Naive B cell (primary cell): ENCODE measurements at regions not wholly inside any gene's neighbourhood (a gene's known extent, or its start where the extent isn't known, plus 50 kb on each side); places are given as distances from the start of the nearest gene placed in this dataset.
A peak's percentile ranks its signal among the peaks of the same experiment; 100 is the strongest.
"Not testable (repeated sequence)": the region's sequence is repeated elsewhere in the genome, so short reads cannot be mapped to it uniquely, and the experiment has no call there.

Experiments
- ATAC-seq, 2 donors: fragments of 150-1000 bp; cut with Tn5 transposase; 2 replicates each; pipeline ENCODE4 v1.10.0; 2021; ENCODE audit warnings: low read depth in 2 of 2, mild to moderate bottlenecking in 2 of 2, moderate library complexity in 2 of 2
- DNase-seq: peaks from one replicate; pipeline ENCODE4 v3.0.0; 2022
- H3K27ac Mint-ChIP-seq, 6 donors: one replicate each; pipeline ENCODE4 v1.8.0; 2020 to 2022; ENCODE audit warnings: mild to moderate bottlenecking in 6 of 6, mixed read lengths in 6 of 6, moderate library complexity in 5 of 6, inconsistent platforms in 2 of 6
- H3K27me3 Mint-ChIP-seq, 3 donors: one replicate each; pipeline ENCODE4 v1.8.0; 2021 to 2022; ENCODE audit warnings: mixed read lengths in 3 of 3, mild to moderate bottlenecking in 1 of 3
- H3K36me3 Mint-ChIP-seq, 2 donors: one replicate each; pipeline ENCODE4 v1.8.0; 2020 to 2022; ENCODE audit warnings: mixed read lengths in 2 of 2, inconsistent platforms in 1 of 2, mild to moderate bottlenecking in 1 of 2
- H3K4me1 Mint-ChIP-seq, 3 donors: one replicate each; pipeline ENCODE4 v1.8.0; 2020 to 2022; ENCODE audit warnings: mixed read lengths in 3 of 3, inconsistent platforms in 1 of 3, mild to moderate bottlenecking in 1 of 3, moderate library complexity in 1 of 3
- H3K4me3 Mint-ChIP-seq, 8 donors: one replicate each; pipeline ENCODE4 v1.8.0; 2020 to 2022; ENCODE audit warnings: mild to moderate bottlenecking in 8 of 8, mixed read lengths in 8 of 8, moderate library complexity in 8 of 8, inconsistent platforms in 2 of 8
- H3K9me3 Mint-ChIP-seq, 7 donors: one replicate each; pipeline ENCODE4 v1.8.0; 2020 to 2022; ENCODE audit warnings: mixed read lengths in 7 of 7, mild to moderate bottlenecking in 5 of 7, inconsistent platforms in 2 of 7, moderate library complexity in 1 of 7

DNA sequence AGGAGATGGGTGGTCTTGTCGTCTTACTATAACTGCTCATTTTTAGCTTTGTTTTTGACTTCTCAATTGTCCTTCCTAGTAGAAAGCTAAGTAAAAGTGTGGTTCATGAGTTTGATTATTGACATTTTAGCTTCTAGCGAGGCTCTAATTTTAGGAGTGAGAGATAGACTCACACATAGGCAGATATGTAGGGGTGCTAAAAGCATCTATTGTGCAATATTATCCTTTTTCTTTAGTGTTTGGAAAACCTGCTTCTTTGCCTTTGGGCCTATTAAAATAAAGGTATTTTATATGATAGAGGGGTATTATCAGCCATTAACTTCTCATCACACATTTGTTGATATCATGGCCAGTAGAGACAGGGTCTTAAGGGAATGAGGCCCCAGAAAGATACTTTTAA, 195.3 kb downstream of the SPRY1 start:
- no peaks in the 10 kb centered on the region for H3K27me3 Mint-ChIP-seq
- no peak for ATAC-seq
- H3K4me1 Mint-ChIP-seq: peaks cover 4 to 12% (median 9%) of the 10 kb centered on the region in 3 donors
- H3K27ac Mint-ChIP-seq: no peak overlapping the region
- no peaks in the 10 kb centered on the region for H3K36me3 Mint-ChIP-seq
- no peak for DNase-seq
- H3K9me3 Mint-ChIP-seq: peaks cover 0 to 4% (median 0%) of the 10 kb centered on the region in 7 donors
- no peak overlapping the region for H3K4me3 Mint-ChIP-seq

GRCh38 chr4:123593655-123594054, 197.1 kb downstream of the SPRY1 start:
- no peaks in the 10 kb centered on the region for H3K36me3 Mint-ChIP-seq
- peaks cover 0 to 4% (median 0%) of the 10 kb centered on the region in 7 donors for H3K9me3 Mint-ChIP-seq
- H3K4me3 Mint-ChIP-seq: no peak overlapping the region
- DNase-seq: no peak
- peak overlapping the region in 1 of 6 donors; percentile 15 for H3K27ac Mint-ChIP-seq
- H3K4me1 Mint-ChIP-seq: peaks cover 5 to 7% (median 6%) of the 10 kb centered on the region in 3 donors
- no peak for ATAC-seq
- no peaks in the 10 kb centered on the region for H3K27me3 Mint-ChIP-seq

- DNase-seq (no peak), ATAC-seq (no peak)
- Mint-ChIP-seq H3K36me3 (no peaks in the 10 kb centered on the region), H3K27me3 (no peaks in the 10 kb centered on the region), H3K4me3 (no peak overlapping the region), H3K4me1 (peaks cover 20 to 24% (median 21%) of the 10 kb centered on the region in 3 donors), H3K9me3 (peaks cover 0 to 4% (median 0%) of the 10 kb centered on the region in 7 donors), H3K27ac (no peak overlapping the region)
Measured at GRCh38 chr4:123596805-123597204, 200.2 kb downstream of the SPRY1 start.

GRCh38 chr4:123597586-123597985, 201.0 kb downstream of the SPRY1 start:
- H3K4me3 Mint-ChIP-seq: no peak overlapping the region
- no peak for DNase-seq
- no peaks in the 10 kb centered on the region for H3K27me3 Mint-ChIP-seq
- peaks cover 0 to 4% (median 0%) of the 10 kb centered on the region in 7 donors for H3K9me3 Mint-ChIP-seq
- ATAC-seq: no peak
- peaks cover 21 to 27% (median 24%) of the 10 kb centered on the region in 3 donors for H3K4me1 Mint-ChIP-seq
- peak overlapping the region in 1 of 6 donors; percentile 3 for H3K27ac Mint-ChIP-seq
- no peaks in the 10 kb centered on the region for H3K36me3 Mint-ChIP-seq

GRCh38 chr4:123598331-123598730, 201.7 kb downstream of the SPRY1 start:
- DNase-seq: no peak
- Mint-ChIP-seq H3K9me3 (peaks cover 0 to 4% (median 0%) of the 10 kb centered on the region in 7 donors), H3K36me3 (no peaks in the 10 kb centered on the region), H3K4me3 (no peak overlapping the region), H3K27me3 (no peaks in the 10 kb centered on the region), H3K27ac (peak overlapping the region in 2 of 6 donors; percentile 52 to 78), H3K4me1 (peaks cover 21 to 29% (median 27%) of the 10 kb centered on the region in 3 donors)
- no peak for ATAC-seq

DNA sequence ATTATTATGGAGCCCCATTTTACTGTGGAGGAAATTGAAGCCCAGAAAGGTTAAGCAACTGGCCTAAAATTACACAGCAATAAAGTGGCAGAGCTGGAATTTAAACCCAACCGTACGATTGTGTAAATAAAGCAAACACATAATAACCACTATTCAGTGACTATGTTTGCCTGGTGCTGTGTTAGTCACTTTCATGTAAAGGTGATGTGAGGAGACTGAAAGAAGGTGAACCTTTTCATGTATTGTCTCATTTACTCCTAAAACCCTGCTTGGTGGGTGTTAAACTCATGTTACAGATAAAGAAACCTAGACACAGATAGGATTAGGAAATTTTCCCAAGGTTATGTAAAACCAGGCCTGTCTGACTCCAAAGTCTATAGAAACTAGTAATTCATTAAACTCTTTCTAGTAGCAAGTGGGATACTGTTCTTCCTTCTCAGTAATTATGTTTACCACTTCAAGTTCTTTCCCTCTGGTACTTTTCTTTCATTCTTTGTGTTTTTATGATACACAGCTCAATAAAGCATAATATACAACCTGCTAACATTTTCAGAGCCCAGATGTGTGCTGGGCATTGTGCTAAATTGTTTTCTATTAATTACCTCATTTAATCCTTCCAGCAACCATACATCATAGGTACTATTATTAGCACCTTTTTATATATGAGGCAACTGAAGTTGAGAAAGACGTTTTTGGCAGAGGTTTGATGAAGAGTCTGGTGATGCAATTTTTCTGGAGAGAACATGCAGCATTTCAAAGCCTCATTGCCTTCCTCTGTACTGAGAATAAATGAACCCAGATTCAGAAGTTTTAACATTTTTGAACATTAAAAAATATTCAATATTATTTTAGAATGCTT, 202.7 kb downstream of the SPRY1 start:
- no peak for ATAC-seq
- Mint-ChIP-seq H3K36me3 (no peaks in the 10 kb centered on the region), H3K27ac (peak overlapping the region in 3 of 6 donors; percentile 65 to 87 (median 84)), H3K4me1 (peaks cover 21 to 29% (median 27%) of the 10 kb centered on the region in 3 donors), H3K4me3 (peak overlapping the region in 3 of 8 donors; percentile 5 to 60 (median 38)), H3K27me3 (no peaks in the 10 kb centered on the region), H3K9me3 (peaks cover 0 to 4% (median 0%) of the 10 kb centered on the region in 7 donors)
- DNase-seq: no peak

DNA sequence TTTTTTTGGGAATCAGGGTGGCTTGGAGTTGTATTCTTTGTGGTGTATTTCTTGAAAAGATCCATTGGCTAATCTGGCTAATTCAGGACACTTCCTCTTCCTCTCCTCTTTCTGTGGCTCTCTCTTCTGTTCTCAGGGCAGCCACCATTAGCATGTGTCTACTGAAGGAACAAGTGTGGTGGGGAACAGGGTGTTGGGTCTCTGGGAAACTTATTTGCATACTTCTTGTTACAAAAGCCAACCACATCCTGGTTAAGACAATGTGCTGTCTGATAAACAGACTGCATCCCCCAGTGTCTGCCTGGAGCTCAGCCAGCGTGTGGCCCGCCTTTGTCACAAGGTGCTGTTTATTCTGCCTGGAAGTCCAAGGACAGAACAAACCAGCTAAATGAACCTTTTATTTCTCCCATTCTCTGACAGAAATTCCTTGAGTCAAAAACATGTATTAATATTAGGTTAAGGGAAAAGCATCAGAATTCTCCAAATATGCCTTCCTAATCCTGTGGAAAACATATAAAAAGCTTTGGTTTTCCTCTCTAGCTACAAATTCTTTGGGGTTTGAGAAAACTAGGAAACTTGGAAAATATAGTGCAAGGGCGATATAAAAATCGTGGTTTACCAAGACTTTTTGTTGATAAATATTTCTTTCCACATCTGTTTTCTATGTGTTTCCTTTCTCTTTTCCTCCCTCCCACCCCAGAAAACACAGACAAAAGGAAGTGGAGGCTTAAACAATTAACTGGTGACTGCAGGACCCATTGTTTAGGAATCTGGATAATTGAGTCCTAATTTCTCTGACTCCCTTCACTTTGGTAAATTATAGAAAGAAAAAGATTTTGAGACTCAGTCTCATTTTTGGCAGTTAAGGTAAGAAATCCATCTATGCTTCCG, 203.6 kb downstream of the SPRY1 start:
- peak overlapping the region; percentile 35 to 96 (median 86) for H3K27ac Mint-ChIP-seq
- H3K4me3 Mint-ChIP-seq: peak overlapping the region in 7 of 8 donors; percentile 5 to 71 (median 51)
- DNase-seq: peak; percentile 77

DNA sequence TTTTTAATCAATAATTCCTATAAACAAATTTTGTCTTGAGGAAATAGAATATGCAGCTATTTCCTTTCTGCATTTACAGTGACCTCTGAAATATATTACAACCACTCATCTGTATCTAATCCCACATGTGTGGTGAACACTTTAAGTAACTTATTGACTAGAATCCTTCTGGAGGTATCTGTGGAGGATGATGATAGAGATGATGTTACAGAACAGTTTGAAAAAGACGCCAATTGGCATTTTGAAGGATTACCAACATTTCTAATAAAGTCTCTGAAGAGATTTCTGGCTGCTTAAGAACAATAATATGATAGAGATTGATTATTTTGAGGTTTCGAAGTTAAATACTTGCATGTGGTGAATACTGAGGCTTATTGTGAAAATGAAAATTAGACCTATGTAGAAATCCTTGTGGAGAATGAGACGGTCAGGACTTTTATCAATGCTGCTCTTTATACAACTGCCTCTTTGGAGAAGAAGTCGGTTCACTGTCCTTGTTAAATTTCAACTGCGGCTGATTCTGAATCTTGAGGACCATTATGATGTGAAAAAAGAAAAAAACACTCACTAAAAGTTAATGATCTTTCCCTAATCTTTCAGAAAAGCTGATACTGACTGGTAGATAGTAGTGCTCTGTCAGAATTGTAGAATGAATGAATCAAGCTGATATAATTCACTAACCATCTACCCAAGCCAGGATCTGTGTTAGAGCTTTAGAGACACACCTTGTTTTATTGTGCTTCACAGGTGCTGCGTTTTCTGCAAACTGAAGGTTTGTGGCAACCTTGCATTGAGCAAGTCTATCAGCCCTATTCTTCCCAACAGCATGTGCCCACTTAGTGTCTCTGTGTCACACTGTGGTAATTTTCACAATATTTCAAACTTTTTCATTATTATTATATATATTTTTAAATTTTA, 204.7 kb downstream of the SPRY1 start:
- Mint-ChIP-seq H3K27me3 (no peaks in the 10 kb centered on the region), H3K4me1 (peaks cover 22 to 29% (median 27%) of the 10 kb centered on the region in 3 donors), H3K4me3 (peak overlapping the region in 3 of 8 donors; percentile 16 to 64 (median 42)), H3K36me3 (no peaks in the 10 kb centered on the region), H3K9me3 (peaks cover 0 to 3% (median 0%) of the 10 kb centered on the region in 7 donors), H3K27ac (peak overlapping the region; percentile 33 to 87 (median 52))
- ATAC-seq: no peak
- DNase-seq: no peak

More for the DNA sequence above, 203.6 kb downstream of the SPRY1 start:
- Mint-ChIP-seq H3K36me3 (no peaks in the 10 kb centered on the region), H3K27me3 (no peaks in the 10 kb centered on the region), H3K4me1 (peaks cover 21 to 29% (median 27%) of the 10 kb centered on the region in 3 donors), H3K9me3 (peaks cover 0 to 4% (median 0%) of the 10 kb centered on the region in 7 donors)
- peak; percentile 99 for ATAC-seq

GRCh38 chr4:123602007-123602406, 205.4 kb downstream of the SPRY1 start:
- no peaks in the 10 kb centered on the region for H3K36me3 Mint-ChIP-seq
- ATAC-seq: no peak
- no peaks in the 10 kb centered on the region for H3K27me3 Mint-ChIP-seq
- no peak for DNase-seq
- peak overlapping the region in 4 of 6 donors; percentile 45 to 87 (median 78) for H3K27ac Mint-ChIP-seq
- peaks cover 28 to 31% (median 30%) of the 10 kb centered on the region in 3 donors for H3K4me1 Mint-ChIP-seq
- no peak overlapping the region for H3K4me3 Mint-ChIP-seq
- H3K9me3 Mint-ChIP-seq: peaks cover 0 to 2% (median 0%) of the 10 kb centered on the region in 7 donors

DNA sequence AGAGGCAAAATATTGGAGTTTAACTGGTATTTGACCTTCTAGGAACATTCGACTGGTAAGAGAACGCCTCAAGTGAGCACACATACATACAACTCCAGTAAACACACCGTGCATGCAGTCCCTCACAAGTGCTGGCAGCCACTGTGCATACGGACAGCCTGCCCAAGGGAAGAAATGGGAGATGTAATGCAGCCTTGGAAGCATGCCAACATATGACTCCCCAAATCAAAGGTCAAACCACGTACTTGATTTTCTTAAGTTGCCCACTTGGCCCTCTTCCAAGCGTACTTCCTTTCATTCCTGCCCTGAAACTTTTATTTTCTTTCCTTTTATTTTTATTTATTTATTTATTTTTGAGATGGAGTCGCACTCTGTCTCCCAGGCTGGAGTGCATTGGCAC, 206.6 kb downstream of the SPRY1 start:
- no peak overlapping the region for H3K4me3 Mint-ChIP-seq
- H3K36me3 Mint-ChIP-seq: no peaks in the 10 kb centered on the region
- DNase-seq (no peak), ATAC-seq (no peak)
- peaks cover 30 to 35% (median 35%) of the 10 kb centered on the region in 3 donors for H3K4me1 Mint-ChIP-seq
- H3K27ac Mint-ChIP-seq: peak overlapping the region in 2 of 6 donors; percentile 34 to 87
- peaks cover 0 to 2% (median 0%) of the 10 kb centered on the region in 7 donors for H3K9me3 Mint-ChIP-seq
- H3K27me3 Mint-ChIP-seq: no peaks in the 10 kb centered on the region

- not testable (repeated sequence) for DNase-seq, H3K36me3 Mint-ChIP-seq, H3K27me3 Mint-ChIP-seq, H3K9me3 Mint-ChIP-seq, H3K4me3 Mint-ChIP-seq
- Mint-ChIP-seq H3K27ac (peak overlapping the region in 1 of 6 donors; percentile 1), H3K4me1 (peaks cover 15 to 18% (median 16%) of the 10 kb centered on the region in 3 donors)
- peak in 1 of 2 donors; percentile 38 for ATAC-seq
Measured at GRCh38 chr4:123605797-123606196, 209.2 kb downstream of the SPRY1 start.

GRCh38 chr4:123606336-123606735, 209.7 kb downstream of the SPRY1 start:
- H3K27me3 Mint-ChIP-seq: no peaks in the 10 kb centered on the region
- H3K4me3 Mint-ChIP-seq: no peak overlapping the region
- no peaks in the 10 kb centered on the region for H3K36me3 Mint-ChIP-seq
- DNase-seq (no peak), ATAC-seq (no peak)
- H3K27ac Mint-ChIP-seq: peak overlapping the region in 1 of 6 donors; percentile 1
- peaks cover 11 to 16% (median 13%) of the 10 kb centered on the region in 3 donors for H3K4me1 Mint-ChIP-seq
- H3K9me3 Mint-ChIP-seq: no peaks in the 10 kb centered on the region
